Brain microvascular endothelial cell (primary cell): ENCODE measurements at regions not wholly inside any gene's neighbourhood (a gene's known extent, or its start where the extent isn't known, plus 50 kb on each side); places are given as distances from the start of the nearest gene placed in this dataset.

Source experiments
- DNase-seq: peaks from one replicate; pipeline ENCODE4 v3.0.0-alpha.2; 2020
- H3K27ac ChIP-seq: fragments of 250-450 bp; sonication (Bioruptor Pico); 2 replicates; pipeline ENCODE4 v1.5.1; 2020; ENCODE audit warnings: mild to moderate bottlenecking, moderate library complexity
- H3K27me3 ChIP-seq: fragments of 250-450 bp; sonication (Bioruptor Pico); replicated peaks from 2 replicates; pipeline ENCODE4 v1.5.1; 2020; ENCODE audit warnings: mild to moderate bottlenecking
- H3K36me3 ChIP-seq: fragments of 250-450 bp; sonication (Bioruptor Pico); replicated peaks from 2 replicates; pipeline ENCODE4 v1.5.1; 2020; ENCODE audit warnings: mild to moderate bottlenecking
- H3K4me3 ChIP-seq: 2 replicates; pipeline ENCODE4 v1.5.1; 2011; ENCODE audit warnings: low read depth, mild to moderate bottlenecking, control low read depth, low read length, moderate library complexity
- in situ Hi-C: cut with HindIII; loops from 2 replicates; pipeline ENCODE4 v1.10.0; 2017; ENCODE audit warnings: low sequenced_read_pairs, low pct_ligation_motif_present
- TF ChIP-seq, protein P1 (sequence below): IDR thresholded peaks from 2 replicates; pipeline ENCODE4 v1.5.1; 2011; ENCODE audit warnings: low read depth, mild to moderate bottlenecking, moderate library complexity, low read length, control low read depth, inconsistent platforms; ENCODE audit errors: missing control alignments

DNA sequence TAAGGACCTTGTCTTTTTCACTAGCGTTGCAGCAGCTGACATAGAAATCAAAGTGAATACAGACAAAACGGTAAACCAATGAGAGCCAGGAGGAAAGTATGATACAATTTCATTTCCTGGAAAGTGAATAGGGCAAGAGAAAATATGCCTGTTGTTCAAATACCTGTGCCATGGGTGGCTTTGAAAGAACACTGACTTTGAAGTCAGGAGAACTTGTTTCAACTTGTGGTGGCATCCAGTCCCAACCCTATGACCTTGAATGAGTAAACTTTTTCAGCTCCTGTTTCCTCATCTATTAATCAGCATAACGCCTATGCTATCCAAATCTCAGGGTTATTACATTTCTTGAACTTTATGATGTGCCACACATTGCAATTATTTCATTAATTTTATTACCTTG is 173.7 kb upstream of the HS3ST3A1 start:
- no peaks in the 10 kb centered on the region for H3K27me3 ChIP-seq
- in situ Hi-C loops: no loop called here
- no peak for DNase-seq
- no peak overlapping the region for H3K4me3 ChIP-seq
- H3K27ac ChIP-seq: no peak overlapping the region
- TF ChIP-seq, protein P1, sequence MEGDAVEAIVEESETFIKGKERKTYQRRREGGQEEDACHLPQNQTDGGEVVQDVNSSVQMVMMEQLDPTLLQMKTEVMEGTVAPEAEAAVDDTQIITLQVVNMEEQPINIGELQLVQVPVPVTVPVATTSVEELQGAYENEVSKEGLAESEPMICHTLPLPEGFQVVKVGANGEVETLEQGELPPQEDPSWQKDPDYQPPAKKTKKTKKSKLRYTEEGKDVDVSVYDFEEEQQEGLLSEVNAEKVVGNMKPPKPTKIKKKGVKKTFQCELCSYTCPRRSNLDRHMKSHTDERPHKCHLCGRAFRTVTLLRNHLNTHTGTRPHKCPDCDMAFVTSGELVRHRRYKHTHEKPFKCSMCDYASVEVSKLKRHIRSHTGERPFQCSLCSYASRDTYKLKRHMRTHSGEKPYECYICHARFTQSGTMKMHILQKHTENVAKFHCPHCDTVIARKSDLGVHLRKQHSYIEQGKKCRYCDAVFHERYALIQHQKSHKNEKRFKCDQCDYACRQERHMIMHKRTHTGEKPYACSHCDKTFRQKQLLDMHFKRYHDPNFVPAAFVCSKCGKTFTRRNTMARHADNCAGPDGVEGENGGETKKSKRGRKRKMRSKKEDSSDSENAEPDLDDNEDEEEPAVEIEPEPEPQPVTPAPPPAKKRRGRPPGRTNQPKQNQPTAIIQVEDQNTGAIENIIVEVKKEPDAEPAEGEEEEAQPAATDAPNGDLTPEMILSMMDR: no peak
- no peaks in the 10 kb centered on the region for H3K36me3 ChIP-seq

GRCh38 chr17:13776027-13776551 is 174.4 kb upstream of the HS3ST3A1 start:
- Histone ChIP-seq H3K27ac (no peak overlapping the region), H3K36me3 (no peaks in the 10 kb centered on the region), H3K4me3 (no peak overlapping the region), H3K27me3 (no peaks in the 10 kb centered on the region)
- in situ Hi-C loops: no loop called here
- no peak for DNase-seq
- TF ChIP-seq, protein P1: no peak

DNA sequence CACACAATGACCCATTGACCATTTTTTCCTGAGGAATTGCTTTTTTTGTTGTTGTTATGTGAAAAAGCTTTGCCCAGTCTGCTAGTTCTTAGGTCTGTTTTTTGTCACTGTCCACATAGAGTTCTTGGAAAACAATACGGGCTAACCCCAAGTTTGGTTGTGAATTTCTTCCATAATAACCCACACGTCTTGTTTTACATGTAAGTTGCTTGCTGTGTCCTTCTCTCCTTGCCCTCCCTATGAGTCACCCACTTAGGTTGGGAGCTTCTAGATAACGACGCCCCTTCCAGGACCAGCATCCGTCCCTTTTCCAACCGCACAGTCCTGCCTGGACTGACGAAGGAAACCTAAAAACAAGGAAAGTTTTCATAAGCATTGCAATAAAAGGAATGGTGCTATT is 175.3 kb upstream of the HS3ST3A1 start:
- TF ChIP-seq, protein P1: no peak
- Histone ChIP-seq H3K36me3 (no peaks in the 10 kb centered on the region), H3K27ac (no peak overlapping the region), H3K4me3 (no peak overlapping the region), H3K27me3 (no peaks in the 10 kb centered on the region)
- no peak for DNase-seq
- in situ Hi-C loops: no loop called here

GRCh38 chr17:13784434-13785095 is 182.8 kb upstream of the HS3ST3A1 start:
- in situ Hi-C loops: no loop called here
- no peak overlapping the region for H3K4me3 ChIP-seq
- no peak for DNase-seq

DNA sequence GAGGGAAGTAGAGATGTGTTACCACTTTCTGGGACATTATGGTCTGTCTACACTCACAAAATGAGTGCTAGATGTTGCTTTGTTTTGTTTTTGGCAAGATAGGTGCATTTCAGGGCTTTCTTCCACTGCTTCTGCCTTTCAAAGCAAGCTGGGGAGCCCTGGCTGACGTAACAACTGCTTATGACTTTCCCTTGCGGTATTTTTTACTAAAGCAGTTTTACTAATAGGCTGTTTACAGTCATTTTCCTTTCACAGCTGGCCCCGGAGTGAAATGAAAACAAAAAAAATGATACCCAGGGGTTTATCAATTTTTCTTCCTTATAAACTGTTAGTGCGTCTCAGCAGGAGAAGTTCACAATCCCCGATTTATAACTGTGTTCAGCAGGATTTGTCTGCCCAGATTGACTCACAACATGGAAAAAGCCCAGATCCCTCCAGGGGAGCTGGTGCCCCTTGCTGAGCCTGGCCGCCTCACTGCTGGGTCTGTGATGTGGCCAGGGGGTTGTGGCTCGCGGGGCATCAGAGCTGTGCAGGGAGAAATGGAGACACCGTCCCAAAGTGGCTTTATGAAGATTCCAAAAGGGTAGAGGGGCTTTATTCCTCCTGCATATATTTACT is 184.4 kb upstream of the HS3ST3A1 start:
- Histone ChIP-seq H3K36me3 (no peaks in the 10 kb centered on the region), H3K27ac (no peak overlapping the region), H3K27me3 (no peaks in the 10 kb centered on the region), H3K4me3 (no peak overlapping the region)
- TF ChIP-seq, protein P1: no peak
- DNase-seq: peak; percentile 8
- in situ Hi-C loops: no loop called here

More at GRCh38 chr17:13784434-13785095, 182.8 kb upstream of the HS3ST3A1 start:
- Histone ChIP-seq H3K27ac (no peak overlapping the region), H3K36me3 (no peaks in the 10 kb centered on the region), H3K27me3 (no peaks in the 10 kb centered on the region)
- TF ChIP-seq, protein P1: no peak
